ENCODE measurements at regions not wholly inside any gene's neighbourhood (a gene's known extent, or its start where the extent isn't known, plus 50 kb on each side); places are given as distances from the start of the nearest gene placed in this dataset.

DNA sequence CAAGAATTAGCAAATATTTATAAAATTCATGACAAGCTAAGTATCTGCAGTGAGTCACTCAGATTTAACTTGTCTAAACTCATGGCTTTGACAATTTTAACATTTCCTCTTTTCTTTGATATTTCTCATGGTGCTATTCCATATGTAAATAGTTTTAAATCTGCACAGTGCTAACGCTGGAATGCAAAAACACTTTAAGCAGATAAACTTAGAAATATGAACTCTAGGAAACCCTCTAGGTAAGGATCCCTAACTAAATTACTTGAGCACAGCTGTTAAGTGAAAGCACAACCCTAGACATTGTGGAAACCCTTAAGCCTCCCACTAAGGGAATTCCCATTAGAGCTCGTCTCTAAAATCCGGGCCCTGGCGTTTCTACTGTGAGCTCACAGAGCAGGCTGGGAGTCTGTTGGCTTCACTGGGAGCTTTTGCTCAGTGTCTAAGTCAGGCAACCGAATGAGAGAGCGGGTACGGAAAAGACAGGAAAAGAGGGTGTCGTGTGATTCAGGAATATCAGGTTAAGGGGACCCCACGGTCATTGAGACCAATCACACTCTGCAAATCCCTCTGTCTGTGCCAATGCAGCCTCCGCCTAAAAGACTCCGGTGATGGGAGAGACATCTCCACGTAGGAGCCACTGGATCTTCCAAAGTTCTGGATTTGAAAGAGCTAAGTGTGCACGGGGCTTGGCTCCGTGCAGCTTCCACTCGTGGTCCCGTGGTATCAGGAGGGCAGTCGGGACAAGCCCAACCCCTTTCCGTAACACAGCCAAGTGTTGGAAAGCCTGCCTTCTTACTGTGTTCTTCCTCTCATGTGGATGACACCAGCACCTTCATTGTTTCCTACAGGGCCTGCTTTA lies 112.3 kb upstream of the RPS6KA2 start:
- TF ChIP-seq, protein P1, sequence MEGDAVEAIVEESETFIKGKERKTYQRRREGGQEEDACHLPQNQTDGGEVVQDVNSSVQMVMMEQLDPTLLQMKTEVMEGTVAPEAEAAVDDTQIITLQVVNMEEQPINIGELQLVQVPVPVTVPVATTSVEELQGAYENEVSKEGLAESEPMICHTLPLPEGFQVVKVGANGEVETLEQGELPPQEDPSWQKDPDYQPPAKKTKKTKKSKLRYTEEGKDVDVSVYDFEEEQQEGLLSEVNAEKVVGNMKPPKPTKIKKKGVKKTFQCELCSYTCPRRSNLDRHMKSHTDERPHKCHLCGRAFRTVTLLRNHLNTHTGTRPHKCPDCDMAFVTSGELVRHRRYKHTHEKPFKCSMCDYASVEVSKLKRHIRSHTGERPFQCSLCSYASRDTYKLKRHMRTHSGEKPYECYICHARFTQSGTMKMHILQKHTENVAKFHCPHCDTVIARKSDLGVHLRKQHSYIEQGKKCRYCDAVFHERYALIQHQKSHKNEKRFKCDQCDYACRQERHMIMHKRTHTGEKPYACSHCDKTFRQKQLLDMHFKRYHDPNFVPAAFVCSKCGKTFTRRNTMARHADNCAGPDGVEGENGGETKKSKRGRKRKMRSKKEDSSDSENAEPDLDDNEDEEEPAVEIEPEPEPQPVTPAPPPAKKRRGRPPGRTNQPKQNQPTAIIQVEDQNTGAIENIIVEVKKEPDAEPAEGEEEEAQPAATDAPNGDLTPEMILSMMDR (conservative IDR thresholded peaks at IDR 0.05; ENCODE audit: low read depth, low read length): no peak
- no peak overlapping the region for H3K4me3 ChIP-seq (ENCODE audit: low read depth, low read length)
- DNase-seq (ENCODE audit: low read depth): no peak

DNA sequence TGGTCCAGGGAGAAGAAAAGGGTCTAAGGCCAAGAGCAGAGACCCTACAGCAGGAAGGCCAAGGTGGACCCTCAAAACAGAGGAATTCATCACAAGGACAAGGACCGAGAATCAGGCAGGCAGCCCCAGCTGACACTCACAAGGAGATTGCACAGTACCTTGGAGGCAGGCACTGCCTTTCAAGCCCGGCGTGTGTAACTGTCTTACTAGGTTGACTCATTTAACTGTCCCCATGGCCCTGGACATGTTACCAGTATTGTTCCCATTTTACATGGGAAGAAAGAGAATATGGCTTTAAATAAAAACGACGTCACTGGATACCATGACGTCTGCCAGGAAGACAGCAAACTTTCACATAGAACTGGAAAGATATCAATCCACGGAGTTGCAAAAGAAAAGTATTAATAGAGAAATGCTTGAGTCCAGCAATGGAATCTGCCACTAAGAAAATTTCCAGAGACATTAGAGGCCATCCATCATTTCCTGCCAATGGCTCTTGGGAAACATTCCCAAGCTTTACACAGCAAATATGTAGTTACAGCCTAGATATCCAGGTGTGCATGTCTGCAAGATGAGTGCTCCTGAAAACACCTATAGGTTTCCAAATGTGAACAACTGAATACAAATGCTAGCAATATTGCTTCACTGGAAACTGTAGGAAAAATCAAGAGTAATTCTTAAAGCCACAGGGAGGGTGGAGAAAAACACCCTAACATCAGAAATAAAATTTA lies 111.5 kb upstream of the RPS6KA2 start:
- H3K4me3 ChIP-seq (ENCODE audit: low read depth, low read length): no peak overlapping the region
- no peak for DNase-seq (ENCODE audit: low read depth)
- TF ChIP-seq, protein P1 (conservative IDR thresholded peaks at IDR 0.05; ENCODE audit: low read depth, low read length): no peak

DNA sequence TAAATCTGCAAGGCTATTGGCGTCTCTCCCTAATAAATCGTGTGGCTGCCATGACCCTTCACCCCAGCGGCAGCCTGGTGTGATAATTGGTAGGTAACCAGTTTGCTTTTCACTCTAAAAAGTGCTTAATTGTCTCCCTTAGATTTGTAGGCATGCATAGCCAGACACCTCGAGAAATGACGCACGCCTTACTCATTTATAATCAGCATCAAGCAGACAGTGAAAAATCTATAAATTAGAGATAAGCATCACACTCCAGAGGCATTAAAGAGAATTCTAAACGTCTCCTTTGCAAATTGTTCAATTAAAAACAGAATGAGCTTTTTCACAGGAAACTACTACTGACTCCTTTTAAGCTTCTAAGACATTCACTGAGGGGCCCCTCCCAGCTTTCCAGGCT lies 110.2 kb upstream of the RPS6KA2 start:
- TF ChIP-seq, protein P1 (conservative IDR thresholded peaks at IDR 0.05; ENCODE audit: low read depth, low read length): no peak
- H3K4me3 ChIP-seq (ENCODE audit: low read depth, low read length): no peak overlapping the region
- no peak for DNase-seq (ENCODE audit: low read depth)

DNA sequence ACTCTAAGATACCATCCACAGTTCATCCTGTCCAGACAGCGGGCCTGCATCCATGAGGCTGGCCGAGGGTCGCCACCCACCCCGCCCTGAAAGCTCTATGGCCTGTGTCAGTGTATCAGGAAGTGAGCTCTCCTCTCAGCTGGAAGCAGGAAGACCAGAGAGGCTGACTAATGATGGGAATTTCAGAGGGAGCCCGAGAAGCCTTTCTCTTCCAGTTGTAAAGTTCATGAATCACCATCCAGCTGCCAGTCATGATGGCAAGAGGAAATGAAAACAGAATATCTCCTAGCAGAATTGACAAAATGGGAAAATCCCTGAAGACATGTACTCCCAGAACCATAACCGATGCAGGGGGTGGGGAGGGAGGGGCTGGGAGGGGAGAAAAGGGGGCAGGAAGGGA lies 109.6 kb upstream of the RPS6KA2 start:
- TF ChIP-seq, protein P1 (conservative IDR thresholded peaks at IDR 0.05; ENCODE audit: low read depth, low read length): no peak
- H3K4me3 ChIP-seq (ENCODE audit: low read depth, low read length): no peak overlapping the region
- peak; percentile 56 for DNase-seq (ENCODE audit: low read depth)

DNA sequence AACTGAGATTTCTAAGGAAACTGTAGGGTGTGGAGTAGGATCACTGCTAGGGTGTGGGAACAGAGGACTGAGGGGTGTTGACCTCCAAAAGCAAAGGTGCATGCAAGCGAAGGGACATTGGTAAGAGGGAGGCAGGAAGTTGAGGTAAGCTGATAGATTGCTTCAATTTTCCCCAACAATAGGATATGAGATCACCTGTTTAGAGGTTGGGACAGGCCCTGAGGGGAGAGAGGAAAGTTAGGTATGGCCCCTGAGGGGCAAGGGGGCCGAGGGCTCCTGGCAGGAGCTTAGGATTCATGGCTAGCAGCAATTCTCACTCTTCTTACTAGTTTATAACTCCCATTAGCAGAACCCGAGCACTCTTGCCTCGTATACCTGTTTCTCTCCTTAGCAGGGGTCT lies 106.8 kb upstream of the RPS6KA2 start:
- TF ChIP-seq, protein P1 (conservative IDR thresholded peaks at IDR 0.05; ENCODE audit: low read depth, low read length): no peak
- H3K4me3 ChIP-seq (ENCODE audit: low read depth, low read length): no peak overlapping the region
- DNase-seq (ENCODE audit: low read depth): no peak

DNA sequence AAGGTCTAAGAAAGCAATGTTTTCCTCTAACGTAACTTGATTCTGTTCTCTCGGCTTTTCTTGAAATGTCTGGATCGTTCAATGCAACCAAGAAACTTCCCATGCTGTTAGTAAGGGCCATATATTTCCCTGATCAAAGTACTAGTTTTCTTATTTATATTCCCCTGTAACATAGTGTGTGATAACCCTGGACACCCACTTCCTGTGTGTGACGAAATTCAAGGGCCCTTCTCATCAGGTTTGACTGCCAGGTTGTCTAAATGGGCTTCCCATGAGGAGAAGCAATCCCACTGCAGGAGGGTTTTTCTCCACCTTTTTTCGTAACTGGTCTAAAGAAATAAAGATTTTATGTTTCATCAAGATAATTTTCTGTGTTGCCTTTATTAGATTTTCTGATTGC lies 102.6 kb upstream of the RPS6KA2 start:
- H3K4me3 ChIP-seq (ENCODE audit: low read depth, low read length): no peak overlapping the region
- TF ChIP-seq, protein P1 (conservative IDR thresholded peaks at IDR 0.05; ENCODE audit: low read depth, low read length): no peak
- DNase-seq (ENCODE audit: low read depth): no peak
